Vagina (tissue), 2 donors: ENCODE measurements at regions not wholly inside any gene's neighbourhood (a gene's known extent, or its start where the extent isn't known, plus 50 kb on each side); places are given as distances from the start of the nearest gene placed in this dataset.

Experiments used
- DNase-seq, 2 donors: peaks; one replicate each; pipeline ENCODE4 v3.0.0-alpha.2; 2017; ENCODE audit errors: extremely low spot score in 2 of 2
- H3K27ac ChIP-seq: fragments of 200-600 bp; sonication (generic); one replicate; pipeline ENCODE4 v1.5.1; 2019
- H3K27me3 ChIP-seq: fragments of 200-600 bp; sonication (generic); one replicate; pipeline ENCODE4 v1.5.1; 2019
- H3K36me3 ChIP-seq, 2 donors: fragments of 200-600 bp; sonication (generic); one replicate each; pipeline ENCODE4 v1.5.1; 2017 to 2019
- H3K4me1 ChIP-seq: fragments of 200-600 bp; sonication (generic); one replicate; pipeline ENCODE4 v1.5.1; 2019
- H3K4me3 ChIP-seq, 2 donors: fragments of 200-600 bp; sonication (generic); 1 replicate in 1 of 2; 2 replicates in 1 of 2; pipeline ENCODE4 v1.5.1; 2016 to 2019
- H3K9me3 ChIP-seq: fragments of 200-600 bp; sonication (generic); one replicate; pipeline ENCODE4 v1.5.1; 2019
- CTCF ChIP-seq, 3 experiments: fragments of 450-650 bp in 2 of 3; fragments of 200-600 bp in 1 of 3; sonication (generic) in 1 of 3; IDR thresholded peaks; one replicate each; pipeline ENCODE4 v1.5.1; 2017 to 2019; ENCODE audit warnings: antibody characterized with exemption in 3 of 3, mild to moderate bottlenecking in 2 of 3, moderate library complexity in 2 of 3
- POLR2A ChIP-seq, 2 donors: fragments of 450-650 bp; IDR thresholded peaks; one replicate each; pipeline ENCODE4 v1.6.1; 2017; ENCODE audit warnings: antibody characterized with exemption in 2 of 2, mild to moderate bottlenecking in 2 of 2, moderate library complexity in 2 of 2
- POLR2AphosphoS5 ChIP-seq, 2 donors: sonication (generic); formaldehyde crosslinking; IDR thresholded peaks; one replicate each; pipeline ENCODE4 v1.9.0; 2017; ENCODE audit warnings: antibody characterized with exemption in 2 of 2, mild to moderate bottlenecking in 2 of 2, low read depth in 1 of 2; ENCODE audit not compliant: insufficient read depth in 1 of 2
- intact Hi-C: fragments of 100-400 bp; cut with DNase I; formaldehyde crosslinking; loops from one replicate; pipeline ENCODE4 v1.15.1; 2023

- Histone ChIP-seq H3K4me1 (peaks cover 10% of the 10 kb centered on the region), H3K9me3 (no peaks in the 10 kb centered on the region), H3K4me3 (no peak overlapping the region), H3K27ac (peak overlapping the region; percentile 46), H3K27me3 (no peaks in the 10 kb centered on the region), H3K36me3 (no peaks in the 10 kb centered on the region)
- TF ChIP-seq CTCF (IDR thresholded peaks at IDR 0.05): no peak
- no peak for TF ChIP-seq POLR2AphosphoS5 (IDR thresholded peaks at IDR 0.05; ENCODE audit: insufficient read depth in 1 of 2, low read depth in 1 of 2)
- no peak for TF ChIP-seq POLR2A (IDR thresholded peaks at IDR 0.05)
- no peak for DNase-seq
- intact Hi-C loops: no loop called here
Measured at GRCh38 chr14:54186821-54187763, 209.7 kb upstream of the CDKN3 start.

GRCh38 chr14:54188064-54188666 is 208.6 kb upstream of the CDKN3 start:
- no peaks in the 10 kb centered on the region for H3K9me3 ChIP-seq

GRCh38 chr14:54189333-54189732 is 207.5 kb upstream of the CDKN3 start:
- H3K9me3 ChIP-seq: no peaks in the 10 kb centered on the region
- peaks cover 10% of the 10 kb centered on the region for H3K4me1 ChIP-seq
- intact Hi-C loops: no loop called here
- no peak for DNase-seq
- H3K27ac ChIP-seq: no peak overlapping the region
- no peaks in the 10 kb centered on the region for H3K36me3 ChIP-seq
- H3K4me3 ChIP-seq: no peak overlapping the region
- TF ChIP-seq POLR2AphosphoS5 (IDR thresholded peaks at IDR 0.05; ENCODE audit: insufficient read depth in 1 of 2, low read depth in 1 of 2) (no peak), POLR2A (IDR thresholded peaks at IDR 0.05) (no peak), CTCF (IDR thresholded peaks at IDR 0.05) (no peak)
- H3K27me3 ChIP-seq: no peaks in the 10 kb centered on the region

More at GRCh38 chr14:54188064-54188666, 208.6 kb upstream of the CDKN3 start:
- Histone ChIP-seq H3K4me1 (peaks cover 10% of the 10 kb centered on the region), H3K36me3 (no peaks in the 10 kb centered on the region), H3K4me3 (no peak overlapping the region), H3K27ac (no peak overlapping the region), H3K27me3 (no peaks in the 10 kb centered on the region)
- no peak for DNase-seq
- intact Hi-C loops: no loop called here
- TF ChIP-seq CTCF (IDR thresholded peaks at IDR 0.05) (no peak), POLR2A (IDR thresholded peaks at IDR 0.05) (no peak), POLR2AphosphoS5 (IDR thresholded peaks at IDR 0.05; ENCODE audit: insufficient read depth in 1 of 2, low read depth in 1 of 2) (no peak)

DNA sequence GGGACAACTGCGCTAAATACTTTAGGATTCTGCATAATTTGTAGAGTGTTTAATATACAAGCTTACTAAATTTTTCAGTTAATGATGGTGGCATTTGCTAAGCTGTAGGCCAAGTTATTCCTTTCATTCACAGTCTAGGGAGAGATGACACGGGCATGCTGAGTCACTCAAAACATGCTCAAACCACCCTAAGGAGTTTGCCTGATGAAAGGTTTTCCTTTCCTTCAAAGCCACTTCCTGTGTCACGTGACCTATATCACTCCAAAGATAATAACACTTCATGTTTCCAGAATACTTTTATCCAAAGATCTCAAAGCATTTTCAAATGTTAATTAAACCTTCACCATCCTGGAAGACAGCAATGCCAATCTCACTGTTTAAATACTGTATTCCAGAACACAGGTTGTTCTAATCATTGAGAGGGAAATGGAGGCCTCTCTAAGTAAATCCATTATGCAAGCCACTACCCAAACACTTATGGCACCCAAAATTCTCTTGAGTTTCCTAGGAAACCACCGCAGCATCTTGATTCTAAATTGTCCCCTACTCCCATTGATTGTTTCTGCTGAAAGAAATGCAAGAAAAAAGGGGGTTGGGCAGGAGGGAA is 207.0 kb upstream of the CDKN3 start:
- Histone ChIP-seq H3K36me3 (no peaks in the 10 kb centered on the region), H3K4me3 (no peak overlapping the region), H3K4me1 (peaks cover 10% of the 10 kb centered on the region), H3K27ac (no peak overlapping the region), H3K27me3 (no peaks in the 10 kb centered on the region), H3K9me3 (no peaks in the 10 kb centered on the region)
- DNase-seq: no peak
- TF ChIP-seq POLR2AphosphoS5 (IDR thresholded peaks at IDR 0.05; ENCODE audit: insufficient read depth in 1 of 2, low read depth in 1 of 2): peak in 1 of 2 donors; percentile 54
- no peak for TF ChIP-seq CTCF (IDR thresholded peaks at IDR 0.05)
- intact Hi-C loops: loop anchor here (5.0 kb wide), 1 partner anchor 848 kb away; no protein-coding TSS in a partner anchor
